NAMALWA (cell line): ENCODE measurements at regions not wholly inside any gene's neighbourhood (a gene's known extent, or its start where the extent isn't known, plus 50 kb on each side); places are given as distances from the start of the nearest gene placed in this dataset.

Experiments
- DNase-seq: peaks from one replicate; pipeline ENCODE4 v3.0.0-alpha.2; 2015; ENCODE audit warnings: low spot score

DNA sequence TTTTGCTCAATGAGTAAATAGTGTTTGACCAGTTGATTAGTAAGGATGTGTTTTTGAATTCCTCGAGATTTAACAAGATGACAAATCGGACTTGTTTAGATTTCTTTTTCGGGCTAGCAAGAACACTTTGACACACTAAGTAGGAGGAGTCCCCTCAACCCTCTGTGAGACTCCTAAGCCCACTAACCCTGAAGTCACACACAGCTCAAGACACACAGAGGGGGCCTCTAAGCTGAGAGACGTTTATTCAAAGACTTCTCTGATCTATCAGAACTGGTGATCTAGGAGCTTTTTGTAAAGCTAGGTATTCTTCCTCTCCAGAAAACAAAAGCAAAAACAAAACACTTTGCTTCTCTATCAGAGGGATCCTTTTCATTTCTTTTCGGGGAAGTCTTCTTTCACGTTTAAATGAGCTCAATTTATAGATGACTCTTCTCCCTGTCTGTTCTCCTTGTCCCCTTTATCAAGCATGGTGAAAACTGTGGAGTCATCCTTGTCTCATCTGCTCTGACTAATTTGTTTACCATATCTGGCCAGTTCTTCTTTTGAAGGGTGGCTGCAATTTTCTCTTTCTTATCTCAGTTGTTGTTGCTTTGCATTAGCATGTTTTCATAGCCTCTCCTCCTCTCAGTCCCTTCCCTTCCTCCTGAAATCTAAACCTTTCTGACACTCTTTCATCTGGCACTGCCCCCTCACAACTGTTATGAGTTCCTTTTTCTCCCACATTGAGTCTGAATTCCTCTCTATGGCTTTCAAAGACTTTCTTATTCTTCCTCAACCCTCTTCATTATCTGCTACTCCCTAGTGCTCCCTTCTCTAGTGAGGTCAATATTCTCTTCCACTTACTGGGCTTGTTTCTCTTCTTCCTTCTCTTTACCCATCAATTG lies 68.5 kb upstream of the RAI14 start:
- DNase-seq: no peak

DNA sequence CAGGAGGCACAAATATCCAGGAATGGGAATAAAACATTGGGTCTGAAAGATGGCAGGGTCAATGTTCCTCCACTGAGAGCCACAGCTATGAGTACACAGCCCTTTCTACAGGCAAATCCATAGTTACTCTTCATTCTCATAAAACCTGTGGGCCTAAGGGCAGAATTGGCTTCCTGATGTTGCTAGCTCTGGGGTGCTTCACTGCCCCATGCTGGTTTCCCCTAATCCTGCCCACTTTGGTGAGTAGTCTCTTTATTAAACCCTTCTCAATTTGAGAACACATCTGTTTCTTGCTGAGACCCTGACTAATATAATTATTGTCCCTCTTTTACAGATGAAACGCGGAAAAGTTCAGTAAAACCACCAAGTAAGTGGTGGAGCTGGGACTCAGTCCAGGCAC lies 66.3 kb upstream of the RAI14 start:
- DNase-seq: no peak

DNA sequence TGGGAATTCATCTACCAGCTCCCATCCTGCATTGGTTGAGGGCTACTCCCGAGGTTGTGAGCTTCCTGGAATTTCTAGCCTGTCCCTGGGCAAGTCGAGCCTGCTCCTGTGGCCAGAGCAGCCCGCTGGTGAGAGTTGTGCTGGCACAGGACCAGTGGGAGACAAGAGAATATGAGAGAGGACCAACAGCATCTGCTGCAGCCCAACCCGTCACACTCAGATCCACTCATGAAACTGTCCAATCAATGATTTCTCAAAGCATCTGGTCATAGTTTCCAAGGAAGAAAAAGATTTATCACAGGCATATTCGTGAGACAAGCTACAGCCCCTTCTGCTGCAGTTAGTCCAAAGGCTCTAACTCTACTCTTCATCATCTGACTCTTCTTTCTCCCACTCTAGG lies 64.4 kb upstream of the RAI14 start:
- DNase-seq: no peak

DNA sequence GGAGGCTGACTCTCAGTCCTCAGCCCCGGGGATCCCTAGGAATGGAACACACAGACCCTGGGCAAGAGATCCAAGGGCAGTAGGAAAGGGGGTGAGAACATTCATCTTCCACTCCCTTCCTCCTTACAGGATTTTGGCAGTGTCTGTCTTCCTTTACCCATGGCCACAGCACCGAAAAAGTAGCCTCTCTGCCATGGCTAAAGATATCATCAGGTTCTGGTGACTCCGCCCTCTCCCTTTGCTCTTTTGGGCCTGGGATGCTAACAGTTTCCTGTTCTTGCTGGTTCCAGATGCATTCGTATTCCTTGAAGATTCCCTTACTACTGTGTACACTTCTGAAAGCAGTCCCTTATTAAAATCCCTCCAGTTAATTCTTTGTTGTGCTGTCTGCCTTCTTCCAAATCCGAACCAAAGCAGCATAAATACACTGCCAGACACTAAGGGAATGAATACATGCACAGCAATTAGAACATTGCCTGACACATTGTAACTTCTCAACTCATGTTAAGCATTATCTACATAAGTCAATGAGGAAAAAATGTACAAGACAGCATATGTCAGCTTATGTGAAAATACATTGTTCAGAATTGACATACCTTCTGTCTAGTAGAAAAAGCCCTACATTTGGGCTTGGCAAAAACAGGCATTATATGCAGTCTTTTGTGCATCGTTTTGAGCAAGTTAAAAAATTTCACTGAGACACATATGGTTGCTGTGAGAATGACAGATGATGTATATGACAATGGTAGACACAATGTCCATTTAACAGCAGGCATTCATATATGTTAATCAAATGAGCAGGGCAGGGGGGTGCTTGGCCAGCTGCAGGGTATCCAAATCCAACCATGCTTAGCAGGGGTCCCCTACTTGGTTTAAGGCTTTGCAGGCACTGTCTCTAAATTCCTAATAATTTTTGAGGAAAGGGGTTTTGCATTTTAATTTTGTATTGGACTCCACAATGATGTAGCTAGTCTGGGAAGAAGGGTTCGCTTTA lies 58.8 kb upstream of the RAI14 start:
- DNase-seq: no peak

DNA sequence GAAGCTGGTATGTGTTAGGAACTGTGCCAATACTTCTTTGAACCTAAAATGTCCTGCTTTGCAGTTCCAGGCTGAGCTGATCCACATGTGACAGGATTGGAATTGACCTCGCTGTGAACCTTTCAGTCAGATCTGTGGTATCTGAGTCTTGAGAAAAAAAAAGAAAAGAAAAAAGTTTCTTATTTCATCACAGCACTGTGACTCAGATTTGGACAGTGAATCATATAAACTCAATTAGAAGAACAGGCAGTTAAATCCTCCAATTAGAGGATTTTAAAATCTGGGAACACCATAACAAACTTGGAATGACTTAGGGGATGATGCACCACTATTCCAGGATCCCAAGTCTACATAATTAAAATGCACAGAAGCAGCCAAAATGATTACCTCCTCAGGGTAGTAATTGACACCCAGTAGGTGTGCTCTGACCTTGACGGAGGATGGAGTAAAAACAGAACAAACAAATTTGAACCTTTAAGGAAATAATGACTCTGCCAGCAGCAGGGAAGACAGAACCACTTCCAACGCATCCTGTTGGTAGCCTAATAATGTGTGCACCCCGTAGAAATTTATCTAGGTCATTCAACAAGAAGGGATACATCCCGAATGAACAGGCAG lies 57.8 kb upstream of the RAI14 start:
- DNase-seq: no peak

DNA sequence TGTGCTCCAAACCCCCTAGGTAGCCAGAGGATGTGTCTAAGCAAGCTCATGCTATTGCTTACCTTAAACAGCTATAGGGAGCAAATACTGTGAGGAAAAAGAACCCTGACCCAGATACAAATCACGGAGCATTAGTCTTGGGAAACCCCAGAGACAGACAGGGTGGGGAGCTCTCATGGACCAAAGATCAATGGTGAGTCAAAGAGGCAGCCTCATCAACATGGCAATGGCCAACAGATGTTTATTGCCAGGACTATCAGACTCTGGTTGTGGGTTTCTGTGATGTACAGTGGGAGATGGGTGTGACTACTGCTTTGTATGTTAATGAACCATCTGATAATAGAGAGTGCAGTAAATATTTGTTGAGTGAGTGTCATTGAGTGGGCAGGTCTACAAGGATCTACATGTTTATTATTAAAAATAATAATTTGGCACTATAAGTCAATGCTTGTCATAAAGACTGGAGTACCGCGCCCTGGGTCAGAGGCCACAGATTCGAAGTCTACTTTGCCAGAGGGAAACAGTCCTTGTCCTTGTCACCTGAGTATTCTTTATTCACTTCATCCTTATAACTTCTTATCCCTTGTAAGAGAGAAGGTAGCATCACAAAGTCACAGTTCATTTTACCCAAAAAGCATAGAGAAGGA lies 56.5 kb upstream of the RAI14 start:
- DNase-seq: no peak

DNA sequence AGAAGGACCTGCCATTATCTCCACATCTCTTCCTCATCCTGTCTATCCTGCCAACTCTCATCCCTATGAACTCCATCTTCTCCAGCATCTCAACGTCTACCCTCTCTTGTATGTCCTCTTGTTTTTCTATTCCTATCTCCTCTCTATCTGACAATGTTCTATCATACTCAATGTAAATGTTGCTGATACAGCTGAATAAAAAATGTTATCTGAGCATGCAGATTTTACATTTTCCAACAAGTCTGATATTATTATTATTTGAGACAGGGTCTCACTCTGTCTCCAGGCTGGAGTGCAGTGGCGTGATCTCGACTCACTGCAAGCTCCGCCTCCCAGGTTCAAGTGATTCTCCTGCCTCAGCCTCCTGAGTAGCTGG lies 56.0 kb upstream of the RAI14 start:
- no peak for DNase-seq

DNA sequence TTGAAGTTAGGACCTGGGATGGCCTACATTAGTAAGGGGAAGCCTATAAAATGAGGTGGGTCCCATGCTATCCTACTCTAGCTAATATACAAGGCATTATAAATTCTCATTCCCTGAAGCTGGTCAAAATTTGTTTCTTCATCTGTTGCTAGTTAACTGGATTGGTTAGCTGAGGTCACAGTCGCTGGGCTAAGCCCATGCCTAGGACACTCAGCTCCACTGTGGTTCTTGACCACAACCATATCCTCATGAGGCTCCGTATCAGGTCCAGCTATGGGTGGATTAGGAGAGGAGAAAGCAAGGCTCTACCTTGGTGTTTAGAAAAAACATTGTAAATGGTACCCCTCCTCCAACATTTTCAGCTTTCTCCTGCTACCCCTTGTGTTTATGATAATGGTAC lies 52.8 kb upstream of the RAI14 start:
- no peak for DNase-seq

DNA sequence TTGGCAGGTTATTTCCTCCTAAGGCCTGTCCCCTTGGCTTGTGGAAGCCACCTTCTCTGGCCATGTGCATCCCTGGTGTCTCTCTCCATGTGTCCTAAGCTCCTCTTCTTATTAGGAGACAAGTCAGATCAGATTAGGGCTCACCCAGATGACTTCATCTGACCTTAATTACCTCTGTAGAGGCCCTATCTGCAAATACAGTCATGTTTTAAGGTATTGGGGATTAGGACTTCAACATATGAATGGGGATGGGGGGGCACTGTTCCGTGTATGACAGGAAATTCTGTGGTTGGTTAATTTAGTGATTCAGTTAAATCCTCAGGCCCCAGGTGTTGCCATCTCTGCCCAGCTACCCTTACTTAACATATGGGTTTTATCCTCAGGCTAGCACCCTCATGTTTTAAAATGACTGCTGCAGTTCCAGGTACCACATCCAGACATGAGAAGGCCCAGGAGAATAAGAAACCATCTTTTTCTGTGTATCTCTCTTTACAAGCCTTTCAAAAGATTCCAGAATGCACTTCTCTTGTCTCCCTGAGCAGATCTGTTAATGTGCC lies 51.9 kb upstream of the RAI14 start:
- DNase-seq: no peak

DNA sequence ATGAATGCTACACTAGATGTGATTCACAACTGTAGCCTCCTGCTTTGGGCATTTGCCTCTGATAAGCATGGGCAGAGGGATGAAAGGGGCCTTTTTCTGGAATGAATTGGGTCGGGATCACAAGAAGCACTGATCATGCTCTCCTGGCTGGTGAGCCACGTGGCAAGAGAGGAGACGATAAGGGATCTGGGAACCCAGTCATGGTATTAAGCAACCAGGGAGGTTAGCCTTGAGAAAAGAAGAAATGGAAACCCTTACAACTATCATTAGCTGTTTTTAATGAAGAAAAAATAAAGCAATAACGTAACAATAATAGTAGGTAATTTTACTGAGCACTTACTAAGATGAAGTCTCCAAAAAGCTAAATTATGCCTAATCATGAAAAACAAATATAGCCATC lies 50.0 kb upstream of the RAI14 start:
- no peak for DNase-seq
